ENCODE measurements at regions not wholly inside any gene's neighbourhood (a gene's known extent, or its start where the extent isn't known, plus 50 kb on each side); places are given as distances from the start of the nearest gene placed in this dataset.

GRCh38 chr7:116148108-116148507, 62.2 kb upstream of the TES start:
- H3K56ac ChIP-seq (ENCODE audit: extremely low read depth, insufficient read depth, low read length), result no peak overlapping the region
- no peak overlapping the region for H3K4ac ChIP-seq (ENCODE audit: low read depth, low read length)
- H3K4me2 ChIP-seq (ENCODE audit: low read depth, low read length), result no peak overlapping the region
- H2AFZ ChIP-seq (replicated peaks; ENCODE audit: low read length, poor library complexity), result no peak overlapping the region
- H2BK20ac ChIP-seq (ENCODE audit: low read depth, low read length), result no peak overlapping the region
- TF ChIP-seq CEBPB (IDR thresholded peaks at IDR 0.05; ENCODE audit: low read depth, low read length) (no peak), ELK1 (IDR thresholded peaks at IDR 0.05; ENCODE audit: borderline replicate concordance, low read depth, low read length) (no peak), MXI1 (IDR thresholded peaks at IDR 0.05; ENCODE audit: borderline replicate concordance, low read depth, low read length) (no peak), RFX5 (IDR thresholded peaks at IDR 0.05; ENCODE audit: low read depth, low read length) (no peak), CTCF (conservative IDR thresholded peaks at IDR 0.05; ENCODE audit: low read depth, low read length) (no peak), CHD1 (IDR thresholded peaks at IDR 0.05; ENCODE audit: low read depth, low read length) (no peak), FOS (IDR thresholded peaks at IDR 0.05; ENCODE audit: low read depth, low read length) (no peak), RAD21 (IDR thresholded peaks at IDR 0.05; ENCODE audit: low read length) (no peak), POLR2A (IDR thresholded peaks at IDR 0.05; ENCODE audit: low read depth, low read length) (no peak), USF2 (IDR thresholded peaks at IDR 0.05; ENCODE audit: low read depth, low read length) (no peak), MAZ (IDR thresholded peaks at IDR 0.05; ENCODE audit: borderline replicate concordance, low read depth, low read length) (no peak), BHLHE40 (IDR thresholded peaks at IDR 0.05; ENCODE audit: low read depth, low read length) (no peak), NFE2L2 (IDR thresholded peaks at IDR 0.05; ENCODE audit: low read depth, low read length) (no peak), RCOR1 (IDR thresholded peaks at IDR 0.05; ENCODE audit: insufficient replicate concordance, low read length) (no peak), MAFK (IDR thresholded peaks at IDR 0.05; ENCODE audit: low read depth, low read length) (no peak), SMC3 (IDR thresholded peaks at IDR 0.05; ENCODE audit: low read depth, low read length) (no peak)
- no peaks in the 10 kb centered on the region for H4K20me1 ChIP-seq (ENCODE audit: insufficient read depth, low read length)
- H3K23ac ChIP-seq (ENCODE audit: low read depth, low read length), result no peak overlapping the region
- H3K18ac ChIP-seq (ENCODE audit: low read depth, low read length), result no peak overlapping the region
- H3K27me3 ChIP-seq (ENCODE audit: control insufficient read depth, insufficient read depth, low read length), result no peaks in the 10 kb centered on the region
- no peak overlapping the region for H3K4me3 ChIP-seq (ENCODE audit: insufficient read depth, low read depth, low read length)
- H2AK9ac ChIP-seq (replicated peaks; ENCODE audit: low read depth, low read length, poor library complexity), result no peak overlapping the region
- no peak overlapping the region for H3K27ac ChIP-seq (ENCODE audit: insufficient read depth, low read length)
- no peak overlapping the region; the same call in 1 of the 2 replicates for H2AK5ac ChIP-seq (ENCODE audit: low read depth, low read length)
- no peaks in the 10 kb centered on the region for H3K9me1 ChIP-seq (ENCODE audit: insufficient read depth, low read length)
- no peaks in the 10 kb centered on the region for H3K36me3 ChIP-seq (ENCODE audit: control insufficient read depth, insufficient read depth, low read length)
- H2BK120ac ChIP-seq (ENCODE audit: low read depth, low read length), result no peak overlapping the region
- H2BK15ac ChIP-seq (ENCODE audit: low read depth, low read length), result no peak overlapping the region
- DNase-seq (no peak), ATAC-seq (ENCODE audit: low read depth) (no peak)
- no peak overlapping the region for H4K8ac ChIP-seq (ENCODE audit: low read depth in 2 of 2, low read length in 2 of 2)
- no peak overlapping the region for H2BK5ac ChIP-seq (ENCODE audit: low read depth, low read length, poor library complexity, severe bottlenecking)
- dilution Hi-C loops (cut with HindIII; ENCODE audit: low sequenced_read_pairs, unreplicated experiment) (no loop called here), intact Hi-C loops (cut with micrococcal nuclease) (no loop called here), in situ Hi-C loops (cut with MboI; ENCODE audit: low sequenced_read_pairs) (no loop called here)
- H3K9ac ChIP-seq (ENCODE audit: low read depth, low read length), result no peak overlapping the region
- H4K5ac ChIP-seq (ENCODE audit: low read depth, low read length), result no peak overlapping the region
- 0 out of 2 replicates have a peak, but pooled peaks cover 2% of the 10 kb centered on the region for H3K4me1 ChIP-seq (ENCODE audit: control insufficient read depth, insufficient read depth, low read length)
- no peaks in the 10 kb centered on the region for H3K9me3 ChIP-seq (ENCODE audit: control insufficient read depth, insufficient read depth, low read length)
- H3K79me1 ChIP-seq (ENCODE audit: low read depth in 1 of 2, low read length in 2 of 2), result no peaks in the 10 kb centered on the region
- 43% methylated on average over 3 of the region's 3 CpGs; no CpG with 5 or more reads in 1 of the 2 experiments for WGBS, 2 experiments (ENCODE audit: extremely low coverage in 2 of 2, insufficient read length in 1 of 2)
- ChIA-PET CTCF (no interaction called here), POLR2A (ENCODE audit: unreplicated experiment) (no interaction called here)
- no TSS peak for BruUV-seq (replicated peaks)
- H4K91ac ChIP-seq (ENCODE audit: insufficient read depth, low read depth, low read length), result no peak overlapping the region
- H3K14ac ChIP-seq (replicated peaks; ENCODE audit: low read depth, low read length), result no peak overlapping the region; the same call in 1 of the 2 replicates
